OCI-LY3 (cell line): ENCODE measurements at regions not wholly inside any gene's neighbourhood (a gene's known extent, or its start where the extent isn't known, plus 50 kb on each side); places are given as distances from the start of the nearest gene placed in this dataset.

Source experiments
- H2AFZ ChIP-seq: fragments of 200-600, 300-600 bp; shearing (Covaris generic); 2 replicates; pipeline ENCODE4 v1.6.0; 2014; ENCODE audit warnings: antibody characterized with exemption, low read depth, low read length
- H3K27ac ChIP-seq: fragments of 200-600, 300-600 bp; sonication (generic); 2 replicates; pipeline ENCODE4 v1.5.1; 2014; ENCODE audit warnings: mild to moderate bottlenecking, low read length, moderate library complexity, mixed read lengths
- H3K27me3 ChIP-seq: fragments of 200-600, 300-600 bp; sonication (generic); 2 replicates; pipeline ENCODE4 v1.6.1; 2014; ENCODE audit warnings: low read depth, low read length, mixed read lengths
- H3K36me3 ChIP-seq: fragments of 200-600, 300-600 bp; sonication (generic); replicated peaks from 2 replicates; pipeline ENCODE3; 2014; ENCODE audit warnings: low read depth, low read length, mixed read lengths
- H3K4me1 ChIP-seq: fragments of 300-600, 200-600 bp; sonication (generic); 2 replicates; pipeline ENCODE4 v1.6.1; 2014; ENCODE audit warnings: low read length, mixed read lengths
- H3K4me2 ChIP-seq: fragments of 200-600, 300-600 bp; sonication (generic); 2 replicates; pipeline ENCODE4 v1.6.1; 2014; ENCODE audit warnings: low read length, mixed read lengths
- H3K4me3 ChIP-seq: fragments of 300-600, 200-600 bp; sonication (generic); 2 replicates; pipeline ENCODE4 v1.5.1; 2014; ENCODE audit warnings: antibody characterized with exemption, mild to moderate bottlenecking, low read length, moderate library complexity
- H3K79me2 ChIP-seq: fragments of 300-600, 200-600 bp; shearing (Covaris generic); 2 replicates; pipeline ENCODE4 v1.6.1; 2014; ENCODE audit warnings: mild to moderate bottlenecking, low read length, mixed read lengths
- H3K9ac ChIP-seq: fragments of 300-600, 200-600 bp; shearing (Covaris generic); 2 replicates; pipeline ENCODE4 v1.6.0; 2014; ENCODE audit warnings: mild to moderate bottlenecking, low read length, moderate library complexity
- H3K9me3 ChIP-seq: fragments of 200-600, 300-600 bp; shearing (Covaris generic); 2 replicates; pipeline ENCODE4 v1.6.1; 2014; ENCODE audit warnings: low read length, mixed read lengths; ENCODE audit not compliant: insufficient read depth
- H4K20me1 ChIP-seq: fragments of 200-600, 300-600 bp; sonication (generic); 2 replicates; pipeline ENCODE4 v1.6.1; 2016; ENCODE audit warnings: low read length, mixed read lengths; ENCODE audit not compliant: insufficient read depth
- EZH2phosphoT487 ChIP-seq: fragments of 200-600 bp; shearing (Covaris generic); IDR thresholded peaks from 2 replicates; pipeline ENCODE4 v1.6.1; 2018; ENCODE audit warnings: antibody characterized with exemption, mixed run types, low read depth
- TF ChIP-seq, protein P1 (sequence below): fragments of 200-600, 300-600 bp; sonication (generic); IDR thresholded peaks from 2 replicates; pipeline ENCODE4 v1.5.1; 2014; ENCODE audit warnings: antibody characterized with exemption, low read length, low read depth

DNA sequence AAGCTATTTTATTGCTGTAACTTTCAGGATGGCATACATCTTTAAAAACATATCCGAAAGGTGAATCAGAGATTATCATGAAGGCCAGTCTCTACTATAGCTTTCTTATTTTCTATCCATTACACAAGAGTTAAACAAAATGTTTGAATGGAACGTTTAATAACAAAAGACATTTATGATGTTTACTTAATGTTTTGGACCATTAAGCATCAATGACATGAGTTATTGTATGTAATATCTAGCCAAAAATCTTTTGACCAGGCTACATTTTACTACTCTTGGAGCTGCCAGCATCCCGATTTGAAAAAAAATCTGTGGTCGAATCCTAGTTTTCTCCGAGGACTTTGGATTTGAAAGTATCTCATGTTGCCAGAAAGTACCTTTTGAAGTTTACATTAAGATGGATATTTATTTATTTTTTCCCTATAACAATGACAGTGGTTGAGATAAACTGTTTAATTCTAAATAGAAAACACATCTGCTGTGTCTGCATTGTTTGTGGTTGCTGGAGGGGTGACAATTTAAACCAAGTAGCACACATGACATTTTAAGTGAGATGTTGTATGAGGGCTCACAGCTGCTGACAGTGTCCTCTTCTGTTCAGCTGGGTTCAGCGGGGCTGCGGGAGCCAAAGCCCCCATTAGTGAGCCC lies 293.7 kb upstream of the TCF21 start:
- Histone ChIP-seq H3K9me3 (no peaks in the 10 kb centered on the region), H3K4me3 (no peak overlapping the region), H3K4me1 (no peaks in the 10 kb centered on the region), H3K27ac (no peak overlapping the region), H2AFZ (no peak overlapping the region), H3K79me2 (no peaks in the 10 kb centered on the region), H3K9ac (no peak overlapping the region), H3K36me3 (no peaks in the 10 kb centered on the region), H4K20me1 (no peaks in the 10 kb centered on the region), H3K27me3 (no peaks in the 10 kb centered on the region), H3K4me2 (no peak overlapping the region)
- TF ChIP-seq, protein P1, sequence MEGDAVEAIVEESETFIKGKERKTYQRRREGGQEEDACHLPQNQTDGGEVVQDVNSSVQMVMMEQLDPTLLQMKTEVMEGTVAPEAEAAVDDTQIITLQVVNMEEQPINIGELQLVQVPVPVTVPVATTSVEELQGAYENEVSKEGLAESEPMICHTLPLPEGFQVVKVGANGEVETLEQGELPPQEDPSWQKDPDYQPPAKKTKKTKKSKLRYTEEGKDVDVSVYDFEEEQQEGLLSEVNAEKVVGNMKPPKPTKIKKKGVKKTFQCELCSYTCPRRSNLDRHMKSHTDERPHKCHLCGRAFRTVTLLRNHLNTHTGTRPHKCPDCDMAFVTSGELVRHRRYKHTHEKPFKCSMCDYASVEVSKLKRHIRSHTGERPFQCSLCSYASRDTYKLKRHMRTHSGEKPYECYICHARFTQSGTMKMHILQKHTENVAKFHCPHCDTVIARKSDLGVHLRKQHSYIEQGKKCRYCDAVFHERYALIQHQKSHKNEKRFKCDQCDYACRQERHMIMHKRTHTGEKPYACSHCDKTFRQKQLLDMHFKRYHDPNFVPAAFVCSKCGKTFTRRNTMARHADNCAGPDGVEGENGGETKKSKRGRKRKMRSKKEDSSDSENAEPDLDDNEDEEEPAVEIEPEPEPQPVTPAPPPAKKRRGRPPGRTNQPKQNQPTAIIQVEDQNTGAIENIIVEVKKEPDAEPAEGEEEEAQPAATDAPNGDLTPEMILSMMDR: no peak
- TF ChIP-seq EZH2phosphoT487: no peak

DNA sequence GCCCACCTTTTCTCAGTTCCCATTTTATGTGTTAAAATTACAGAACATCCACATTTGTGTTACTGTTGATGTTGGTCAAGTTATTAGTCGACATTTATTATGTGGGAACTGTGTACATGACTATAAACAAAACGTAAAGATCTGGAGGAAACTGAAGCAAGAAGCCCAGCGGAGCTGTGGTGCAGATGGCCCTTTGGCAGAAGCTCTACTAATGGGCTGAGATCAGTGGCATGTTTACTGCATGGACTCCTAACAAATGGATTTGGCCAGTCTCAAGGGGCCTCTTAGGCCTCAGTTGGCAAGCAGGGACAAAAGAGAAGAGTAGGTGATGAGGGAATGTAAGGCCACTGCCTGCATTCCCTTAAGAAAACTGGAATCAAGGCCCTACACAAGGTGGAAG lies 282.1 kb upstream of the TCF21 start:
- Histone ChIP-seq H3K9me3 (no peaks in the 10 kb centered on the region), H3K4me1 (no peaks in the 10 kb centered on the region), H3K4me2 (no peak overlapping the region), H3K4me3 (no peak overlapping the region), H3K27me3 (no peaks in the 10 kb centered on the region), H4K20me1 (no peaks in the 10 kb centered on the region), H3K9ac (no peak overlapping the region), H3K79me2 (no peaks in the 10 kb centered on the region), H2AFZ (no peak overlapping the region), H3K27ac (no peak overlapping the region), H3K36me3 (no peaks in the 10 kb centered on the region)
- TF ChIP-seq, protein P1: no peak
- TF ChIP-seq EZH2phosphoT487: no peak

DNA sequence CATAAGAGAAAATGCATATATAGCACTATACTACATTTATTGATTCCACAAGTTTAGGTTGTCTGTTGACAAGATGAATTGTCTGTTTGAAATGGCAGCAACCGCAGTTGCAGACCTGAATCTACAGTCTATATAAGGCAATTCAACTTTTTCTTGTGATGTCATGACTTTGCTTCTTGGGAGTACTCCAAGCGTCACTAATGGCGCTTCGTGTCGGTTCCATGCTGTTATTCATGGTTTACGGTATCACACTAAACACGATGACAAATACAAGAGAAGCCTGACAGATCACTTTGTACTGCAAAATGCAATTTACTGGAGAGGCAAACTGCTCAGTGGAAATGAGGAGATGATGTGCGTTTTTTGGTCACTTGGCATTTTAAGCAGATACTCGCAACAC lies 280.3 kb upstream of the TCF21 start:
- H3K4me1 ChIP-seq: no peaks in the 10 kb centered on the region
- H3K4me3 ChIP-seq: no peak overlapping the region
- H3K27me3 ChIP-seq: no peaks in the 10 kb centered on the region
- no peak overlapping the region for H3K27ac ChIP-seq
- no peaks in the 10 kb centered on the region for H4K20me1 ChIP-seq
- no peak overlapping the region for H3K4me2 ChIP-seq
- no peaks in the 10 kb centered on the region for H3K79me2 ChIP-seq
- H3K9me3 ChIP-seq: no peaks in the 10 kb centered on the region
- TF ChIP-seq, protein P1: no peak
- TF ChIP-seq EZH2phosphoT487: no peak
- H3K9ac ChIP-seq: no peak overlapping the region
- no peak overlapping the region for H2AFZ ChIP-seq
- no peaks in the 10 kb centered on the region for H3K36me3 ChIP-seq

- Histone ChIP-seq H3K27me3 (no peaks in the 10 kb centered on the region), H3K4me2 (no peak overlapping the region), H3K36me3 (no peaks in the 10 kb centered on the region), H3K27ac (no peak overlapping the region), H3K9ac (no peak overlapping the region), H3K79me2 (no peaks in the 10 kb centered on the region), H3K4me1 (no peaks in the 10 kb centered on the region), H3K9me3 (no peaks in the 10 kb centered on the region), H4K20me1 (no peaks in the 10 kb centered on the region), H3K4me3 (no peak overlapping the region), H2AFZ (no peak overlapping the region)
- TF ChIP-seq, protein P1: no peak
Observed at GRCh38 chr6:133609415-133610226, 279.3 kb upstream of the TCF21 start.
